Chondrocyte (in vitro differentiated cells): ENCODE measurements at regions not wholly inside any gene's neighbourhood (a gene's known extent, or its start where the extent isn't known, plus 50 kb on each side); places are given as distances from the start of the nearest gene placed in this dataset.

Source experiments
- DNase-seq: peaks from one replicate; pipeline ENCODE4 v3.0.0; 2021; ENCODE audit warnings: mixed read lengths, low spot score
- H3K27ac Mint-ChIP-seq: one replicate; pipeline ENCODE4 v1.8.0; 2021; ENCODE audit warnings: mild to moderate bottlenecking, moderate library complexity, mixed read lengths; ENCODE audit not compliant: unreplicated experiment
- H3K27me3 Mint-ChIP-seq: 2 replicates; pipeline ENCODE4 v1.8.0; 2021; ENCODE audit warnings: low read depth, mixed read lengths
- H3K36me3 Mint-ChIP-seq: 2 replicates; pipeline ENCODE4 v1.8.0; 2021; ENCODE audit warnings: low read depth, mixed read lengths
- H3K4me1 Mint-ChIP-seq: 2 replicates; pipeline ENCODE4 v1.8.0; 2021; ENCODE audit warnings: low read depth, mild to moderate bottlenecking, mixed read lengths
- H3K4me3 Mint-ChIP-seq: one replicate; pipeline ENCODE4 v1.8.0; 2021; ENCODE audit warnings: mild to moderate bottlenecking, moderate library complexity, mixed read lengths; ENCODE audit not compliant: unreplicated experiment
- H3K9me3 Mint-ChIP-seq: 2 replicates; pipeline ENCODE4 v1.8.0; 2021; ENCODE audit warnings: low read depth, mixed read lengths
- CTCF ChIP-seq: fragments of 200-600 bp; sonication (generic); IDR thresholded peaks from 2 replicates; pipeline ENCODE4 v1.5.0; 2021; ENCODE audit warnings: antibody characterized with exemption, mild to moderate bottlenecking, moderate library complexity

- no peak overlapping the region for H3K27ac Mint-ChIP-seq
- no peaks in the 10 kb centered on the region for H3K9me3 Mint-ChIP-seq
- no peaks in the 10 kb centered on the region for H3K36me3 Mint-ChIP-seq
- H3K4me1 Mint-ChIP-seq: peaks cover 10% of the 10 kb centered on the region
- no peak for DNase-seq
- TF ChIP-seq CTCF: no peak
- peaks cover 2% of the 10 kb centered on the region for H3K27me3 Mint-ChIP-seq
- no peak overlapping the region for H3K4me3 Mint-ChIP-seq
Observed at GRCh38 chr7:42453931-42454361, 216.9 kb upstream of the GLI3 start.

- Mint-ChIP-seq H3K27ac (no peak overlapping the region), H3K36me3 (no peaks in the 10 kb centered on the region), H3K27me3 (peaks cover 2% of the 10 kb centered on the region), H3K4me3 (no peak overlapping the region), H3K4me1 (peaks cover 10% of the 10 kb centered on the region), H3K9me3 (no peaks in the 10 kb centered on the region)
- DNase-seq: no peak
- no peak for TF ChIP-seq CTCF
Observed at GRCh38 chr7:42452356-42452755, 215.3 kb upstream of the GLI3 start.

GRCh38 chr7:42449431-42449830, 212.4 kb upstream of the GLI3 start:
- H3K4me3 Mint-ChIP-seq: no peak overlapping the region
- H3K9me3 Mint-ChIP-seq: peaks cover 17% of the 10 kb centered on the region
- peaks cover 2% of the 10 kb centered on the region for H3K36me3 Mint-ChIP-seq
- TF ChIP-seq CTCF: no peak
- H3K27ac Mint-ChIP-seq: no peak overlapping the region
- H3K4me1 Mint-ChIP-seq: peaks cover 7% of the 10 kb centered on the region
- peaks cover 2% of the 10 kb centered on the region for H3K27me3 Mint-ChIP-seq
- DNase-seq: no peak

GRCh38 chr7:42448901-42449300, 211.9 kb upstream of the GLI3 start:
- Mint-ChIP-seq H3K27ac (no peak overlapping the region), H3K27me3 (no peaks in the 10 kb centered on the region), H3K4me3 (no peak overlapping the region), H3K4me1 (peaks cover 7% of the 10 kb centered on the region), H3K36me3 (peaks cover 2% of the 10 kb centered on the region), H3K9me3 (peaks cover 23% of the 10 kb centered on the region)
- no peak for DNase-seq
- TF ChIP-seq CTCF: no peak

GRCh38 chr7:42445691-42446090, 208.7 kb upstream of the GLI3 start:
- peaks cover 42% of the 10 kb centered on the region for H3K9me3 Mint-ChIP-seq
- no peak for TF ChIP-seq CTCF
- H3K4me1 Mint-ChIP-seq: peaks cover 5% of the 10 kb centered on the region
- no peak overlapping the region for H3K4me3 Mint-ChIP-seq
- no peak overlapping the region for H3K27ac Mint-ChIP-seq
- H3K27me3 Mint-ChIP-seq: no peaks in the 10 kb centered on the region
- no peak for DNase-seq
- H3K36me3 Mint-ChIP-seq: peaks cover 2% of the 10 kb centered on the region
